Sigmoid colon (tissue), 6 donors: ENCODE measurements at regions not wholly inside any gene's neighbourhood (a gene's known extent, or its start where the extent isn't known, plus 50 kb on each side); places are given as distances from the start of the nearest gene placed in this dataset.

ENCODE experiments used
- DNase-seq: peaks from one replicate; pipeline ENCODE4 v3.0.0-alpha.2; 2019
- H3K27ac ChIP-seq, 4 donors: fragments of 200-600 bp; sonication (generic); one replicate each; pipeline ENCODE4 v1.5.1; 2016 to 2019; ENCODE audit warnings: mild to moderate bottlenecking in 1 of 4
- H3K27me3 ChIP-seq, 3 donors: fragments of 200-600 bp; sonication (generic); one replicate each; pipeline ENCODE4 v1.5.1; 2019; ENCODE audit warnings: mild to moderate bottlenecking in 1 of 3
- H3K36me3 ChIP-seq, 4 donors: fragments of 200-600 bp; sonication (generic); one replicate each; pipeline ENCODE4 v1.5.1; 2016 to 2019
- H3K4me1 ChIP-seq, 4 donors: fragments of 200-600 bp; sonication (generic); one replicate each; pipeline ENCODE4 v1.5.1; 2017 to 2019
- H3K4me3 ChIP-seq, 4 donors: fragments of 200-600 bp; sonication (generic); one replicate each; pipeline ENCODE4 v1.5.1; 2017 to 2019; ENCODE audit warnings: mild to moderate bottlenecking in 2 of 4, moderate library complexity in 1 of 4
- H3K9me3 ChIP-seq, 4 donors: fragments of 200-600 bp in 3 of 4; sonication (generic) in 3 of 4; one replicate each; pipeline versions ENCODE4 v1.5.1 to v1.6.1; 2013 to 2019
- EP300 ChIP-seq, 4 donors: sonication (generic); formaldehyde crosslinking; IDR thresholded peaks; one replicate each; pipeline ENCODE4 v1.6.1; 2017; ENCODE audit warnings: antibody characterized with exemption in 4 of 4
- POLR2A ChIP-seq, 2 donors: fragments of 450-650 bp; IDR thresholded peaks; one replicate each; pipeline ENCODE4 v1.6.1; 2016; ENCODE audit warnings: antibody characterized with exemption in 2 of 2, mild to moderate bottlenecking in 2 of 2, moderate library complexity in 2 of 2
- POLR2AphosphoS5 ChIP-seq, 4 donors: sonication (generic); formaldehyde crosslinking; IDR thresholded peaks; one replicate each; pipeline ENCODE4 v1.6.1; 2017; ENCODE audit warnings: antibody characterized with exemption in 4 of 4
- WGBS, 2 donors: extraction: QIAGEN DNeasy Blood & Tissue Kit; methylation state at CpG; one replicate each; pipeline ENCODE4 v1.1.7; 2013; 5-methylcytosine and 5-hydroxymethylcytosine counted together
- intact Hi-C: fragments of 100-400 bp; cut with DNase I; formaldehyde crosslinking; loops from one replicate; pipeline ENCODE4 v1.15.1; 2023
- TF ChIP-seq, protein P1 (sequence below), 4 experiments: fragments of 450-650 bp in 3 of 4; fragments of 200-600 bp in 1 of 4; IDR thresholded peaks; one replicate each; pipeline ENCODE4 v1.5.1; 2016 to 2019; ENCODE audit warnings: antibody characterized with exemption in 4 of 4, mild to moderate bottlenecking in 3 of 4, moderate library complexity in 2 of 4
- donor health status: healthy with polysubstance abuse.
- donor health status: healthy.

GRCh38 chr3:152516216-152516615 lies 247.5 kb downstream of the MBNL1 start:
- Histone ChIP-seq H3K4me1 (no peaks in the 10 kb centered on the region), H3K27me3 (no peaks in the 10 kb centered on the region), H3K4me3 (no peak overlapping the region), H3K27ac (no peak overlapping the region), H3K9me3 (no peaks in the 10 kb centered on the region), H3K36me3 (no peaks in the 10 kb centered on the region)
- WGBS, 2 donors: 79 to 92% methylated on average over 3 of the region's 3 CpGs
- TF ChIP-seq, protein P1, sequence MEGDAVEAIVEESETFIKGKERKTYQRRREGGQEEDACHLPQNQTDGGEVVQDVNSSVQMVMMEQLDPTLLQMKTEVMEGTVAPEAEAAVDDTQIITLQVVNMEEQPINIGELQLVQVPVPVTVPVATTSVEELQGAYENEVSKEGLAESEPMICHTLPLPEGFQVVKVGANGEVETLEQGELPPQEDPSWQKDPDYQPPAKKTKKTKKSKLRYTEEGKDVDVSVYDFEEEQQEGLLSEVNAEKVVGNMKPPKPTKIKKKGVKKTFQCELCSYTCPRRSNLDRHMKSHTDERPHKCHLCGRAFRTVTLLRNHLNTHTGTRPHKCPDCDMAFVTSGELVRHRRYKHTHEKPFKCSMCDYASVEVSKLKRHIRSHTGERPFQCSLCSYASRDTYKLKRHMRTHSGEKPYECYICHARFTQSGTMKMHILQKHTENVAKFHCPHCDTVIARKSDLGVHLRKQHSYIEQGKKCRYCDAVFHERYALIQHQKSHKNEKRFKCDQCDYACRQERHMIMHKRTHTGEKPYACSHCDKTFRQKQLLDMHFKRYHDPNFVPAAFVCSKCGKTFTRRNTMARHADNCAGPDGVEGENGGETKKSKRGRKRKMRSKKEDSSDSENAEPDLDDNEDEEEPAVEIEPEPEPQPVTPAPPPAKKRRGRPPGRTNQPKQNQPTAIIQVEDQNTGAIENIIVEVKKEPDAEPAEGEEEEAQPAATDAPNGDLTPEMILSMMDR (IDR thresholded peaks at IDR 0.05): no peak
- TF ChIP-seq POLR2AphosphoS5 (IDR thresholded peaks at IDR 0.05): no peak
- no peak for TF ChIP-seq POLR2A (IDR thresholded peaks at IDR 0.05)
- no peak for TF ChIP-seq EP300 (IDR thresholded peaks at IDR 0.05)
- intact Hi-C loops: no loop called here
- DNase-seq: no peak

GRCh38 chr3:152517502-152517901 lies 248.8 kb downstream of the MBNL1 start:
- no peaks in the 10 kb centered on the region for H3K36me3 ChIP-seq
- DNase-seq: no peak
- 65 to 74% methylated on average over 2 of the region's 2 CpGs for WGBS, 2 donors
- H3K4me1 ChIP-seq: no peaks in the 10 kb centered on the region
- TF ChIP-seq EP300 (IDR thresholded peaks at IDR 0.05) (no peak), POLR2A (IDR thresholded peaks at IDR 0.05) (no peak), POLR2AphosphoS5 (IDR thresholded peaks at IDR 0.05) (no peak)
- TF ChIP-seq, protein P1 (IDR thresholded peaks at IDR 0.05): no peak
- no peak overlapping the region for H3K4me3 ChIP-seq
- intact Hi-C loops: no loop called here
- no peaks in the 10 kb centered on the region for H3K9me3 ChIP-seq
- H3K27me3 ChIP-seq: no peaks in the 10 kb centered on the region
- H3K27ac ChIP-seq: no peak overlapping the region

DNA sequence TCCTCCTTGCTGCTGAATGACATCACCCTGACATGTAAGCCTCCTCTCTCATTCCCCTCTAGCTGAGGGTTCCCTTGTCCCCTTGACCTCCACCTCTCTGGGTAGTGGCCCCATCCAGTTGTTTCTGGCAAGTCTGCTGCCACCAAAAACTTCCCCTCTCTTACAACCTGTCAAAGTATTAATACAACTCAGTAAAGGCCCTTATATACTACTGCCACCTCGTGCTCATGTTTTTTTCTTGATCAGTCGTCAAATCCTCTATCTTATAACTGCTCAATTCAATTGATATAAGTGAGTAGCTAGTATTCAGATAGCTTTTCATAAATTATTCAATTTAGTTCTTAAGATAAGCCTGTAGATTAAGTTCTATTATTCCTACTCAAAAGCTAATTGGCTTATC lies 249.6 kb downstream of the MBNL1 start:
- intact Hi-C loops: no loop called here
- DNase-seq: no peak
- Histone ChIP-seq H3K4me1 (no peaks in the 10 kb centered on the region), H3K36me3 (no peaks in the 10 kb centered on the region), H3K9me3 (no peaks in the 10 kb centered on the region), H3K4me3 (no peak overlapping the region), H3K27ac (no peak overlapping the region), H3K27me3 (no peaks in the 10 kb centered on the region)
- 91 to 93% methylated on average over 2 of the region's 2 CpGs for WGBS, 2 donors
- TF ChIP-seq POLR2A (IDR thresholded peaks at IDR 0.05) (no peak), EP300 (IDR thresholded peaks at IDR 0.05) (no peak), POLR2AphosphoS5 (IDR thresholded peaks at IDR 0.05) (no peak)
- TF ChIP-seq, protein P1 (IDR thresholded peaks at IDR 0.05): no peak

- no peaks in the 10 kb centered on the region for H3K9me3 ChIP-seq
- intact Hi-C loops: no loop called here
- H3K27me3 ChIP-seq: no peaks in the 10 kb centered on the region
- peaks cover 0 to 4% (median 0%) of the 10 kb centered on the region in 4 donors for H3K4me1 ChIP-seq
- no peak overlapping the region for H3K27ac ChIP-seq
- DNase-seq: no peak
- no peak overlapping the region for H3K4me3 ChIP-seq
- no peaks in the 10 kb centered on the region for H3K36me3 ChIP-seq
- TF ChIP-seq POLR2AphosphoS5 (IDR thresholded peaks at IDR 0.05) (no peak), EP300 (IDR thresholded peaks at IDR 0.05) (no peak), POLR2A (IDR thresholded peaks at IDR 0.05) (no peak)
- TF ChIP-seq, protein P1 (IDR thresholded peaks at IDR 0.05): no peak
Measured at GRCh38 chr3:152519376-152519775, 250.6 kb downstream of the MBNL1 start.

DNA sequence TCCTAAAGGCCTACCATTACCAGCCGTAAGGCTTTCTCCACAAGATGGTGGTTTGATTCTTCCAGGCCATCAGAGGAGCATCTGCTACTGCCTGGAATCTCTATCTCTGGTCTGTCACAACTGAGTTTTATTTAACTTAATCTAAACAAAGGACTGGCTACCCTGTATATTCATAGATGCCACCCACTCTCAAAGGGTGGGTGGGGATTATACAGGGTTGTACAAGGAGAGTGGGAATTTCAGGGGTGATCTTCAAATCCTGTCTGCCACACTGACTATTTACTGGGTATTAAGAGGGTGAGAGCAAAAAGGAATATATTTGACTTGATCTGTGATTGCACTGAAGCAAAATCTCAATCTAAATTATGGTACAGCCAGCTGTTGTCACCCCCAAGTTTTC lies 253.3 kb downstream of the MBNL1 start:
- TF ChIP-seq POLR2A (IDR thresholded peaks at IDR 0.05) (no peak), EP300 (IDR thresholded peaks at IDR 0.05) (no peak), POLR2AphosphoS5 (IDR thresholded peaks at IDR 0.05) (no peak)
- TF ChIP-seq, protein P1 (IDR thresholded peaks at IDR 0.05): no peak
- DNase-seq: no peak
- WGBS, 2 donors: 98 to 100% methylated on average over 1 of the region's 1 CpG
- no peak overlapping the region for H3K27ac ChIP-seq
- no peaks in the 10 kb centered on the region for H3K27me3 ChIP-seq
- intact Hi-C loops: loop anchor here (5.0 to 10.0 kb wide), 2 partner anchors 50 to 597 kb away; no protein-coding TSS in a partner anchor
- no peaks in the 10 kb centered on the region for H3K9me3 ChIP-seq
- H3K4me1 ChIP-seq: peaks cover 0 to 8% (median 0%) of the 10 kb centered on the region in 4 donors
- no peak overlapping the region for H3K4me3 ChIP-seq
- no peaks in the 10 kb centered on the region for H3K36me3 ChIP-seq
